Activated CD4-positive, alpha-beta memory T cell treated with anti-CD3 and anti-CD28 coated beads for 36 hours (primary cell): ENCODE measurements at regions not wholly inside any gene's neighbourhood (a gene's known extent, or its start where the extent isn't known, plus 50 kb on each side); places are given as distances from the start of the nearest gene placed in this dataset.
"Not testable (repeated sequence)": the region's sequence is repeated elsewhere in the genome, so short reads cannot be mapped to it uniquely, and the experiment has no call there.

Experiments
- CTCF ChIA-PET: fragments of 350-600 bp; sonication (Branson Sonifier 250); formaldehyde crosslinking; loops from one replicate; lab custom pipeline; 2021; ENCODE audit warnings: antibody characterized with exemption, inconsistent platforms; lab: Charles Lee
- POLR2A ChIA-PET: fragments of 350-600 bp; sonication (Branson Sonifier 250); formaldehyde crosslinking; loops from one replicate; lab custom pipeline; 2021; ENCODE audit warnings: antibody characterized with exemption; lab: Charles Lee
- DNase-seq: peaks from one replicate; pipeline ENCODE4 v3.0.0-alpha.2; 2020
- H3K27ac Mint-ChIP-seq: one replicate; pipeline ENCODE4 v1.8.0; 2021; ENCODE audit warnings: mixed read lengths
- H3K27me3 Mint-ChIP-seq: one replicate; pipeline ENCODE4 v1.8.0; 2021; ENCODE audit warnings: mixed read lengths
- H3K36me3 Mint-ChIP-seq: one replicate; pipeline ENCODE4 v1.8.0; 2021; ENCODE audit warnings: mixed read lengths
- H3K4me1 Mint-ChIP-seq: one replicate; pipeline ENCODE4 v1.8.0; 2021; ENCODE audit warnings: low read depth, mixed read lengths
- H3K4me3 Mint-ChIP-seq: one replicate; pipeline ENCODE4 v1.8.0; 2021; ENCODE audit warnings: mild to moderate bottlenecking, mixed read lengths
- H3K9me3 Mint-ChIP-seq: one replicate; pipeline ENCODE4 v1.8.0; 2021; ENCODE audit warnings: mixed read lengths
- intact Hi-C: fragments of 100-400 bp; cut with micrococcal nuclease; formaldehyde crosslinking; loops from one replicate; pipeline ENCODE4 v1.15.1; 2023

DNA sequence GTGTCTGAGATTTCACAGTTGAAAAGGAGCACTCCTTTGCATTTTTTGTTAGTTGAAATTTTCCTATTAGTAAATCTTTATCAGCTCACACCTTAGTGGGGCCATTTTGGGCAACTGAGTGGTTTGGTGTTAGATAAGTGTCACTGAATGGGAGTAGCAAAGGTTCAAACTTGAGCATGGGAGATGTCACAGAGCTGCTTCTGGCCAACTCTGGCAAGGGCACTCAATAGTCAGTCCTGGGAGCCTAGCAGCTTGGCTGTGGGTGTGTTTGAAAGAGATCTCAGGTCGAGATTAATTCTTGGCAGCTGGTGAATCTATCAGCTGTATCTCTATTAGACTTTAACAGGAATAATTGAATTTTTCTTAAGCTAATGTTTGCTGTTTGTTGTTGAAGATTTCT, 579.3 kb downstream of the EDEM1 start:
- H3K27ac Mint-ChIP-seq = no peak overlapping the region
- ChIA-PET POLR2A (no interaction called here), CTCF (interaction anchor here (0.9 kb wide), 1 partner anchor 340 kb away, joined by 4 read pairs; no protein-coding TSS in a partner anchor)
- intact Hi-C loops = no loop called here
- no peak overlapping the region for H3K4me3 Mint-ChIP-seq
- H3K4me1 Mint-ChIP-seq = no peaks in the 10 kb centered on the region
- no peak for DNase-seq
- H3K36me3 Mint-ChIP-seq = no peaks in the 10 kb centered on the region
- no peaks in the 10 kb centered on the region for H3K27me3 Mint-ChIP-seq
- H3K9me3 Mint-ChIP-seq = no peaks in the 10 kb centered on the region

DNA sequence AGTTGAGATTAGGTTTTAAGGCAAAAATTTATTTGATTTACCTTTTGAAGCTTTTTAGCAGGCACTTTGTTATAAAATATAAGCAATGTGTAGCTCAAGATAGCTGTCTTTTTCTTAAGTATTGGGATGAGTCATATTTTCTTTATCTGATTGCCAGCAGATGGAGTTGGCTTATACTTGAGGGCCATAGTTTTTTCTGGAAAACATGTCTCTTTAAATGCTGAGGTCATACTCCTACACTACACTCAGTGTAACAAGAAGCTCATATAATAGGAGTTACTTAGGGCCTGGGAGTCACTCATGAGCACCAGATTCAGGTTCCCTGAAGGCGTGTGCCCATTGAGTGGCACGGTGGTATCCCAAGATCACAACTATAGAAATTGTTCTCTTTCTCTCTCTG, 579.8 kb downstream of the EDEM1 start:
- DNase-seq = no peak
- Mint-ChIP-seq H3K27me3 (no peaks in the 10 kb centered on the region), H3K4me3 (no peak overlapping the region), H3K9me3 (no peaks in the 10 kb centered on the region), H3K36me3 (no peaks in the 10 kb centered on the region), H3K4me1 (no peaks in the 10 kb centered on the region), H3K27ac (no peak overlapping the region)
- ChIA-PET CTCF (interaction anchor here (0.9 kb wide), 1 partner anchor 340 kb away, joined by 4 read pairs; no protein-coding TSS in a partner anchor), POLR2A (no interaction called here)
- intact Hi-C loops = no loop called here

DNA sequence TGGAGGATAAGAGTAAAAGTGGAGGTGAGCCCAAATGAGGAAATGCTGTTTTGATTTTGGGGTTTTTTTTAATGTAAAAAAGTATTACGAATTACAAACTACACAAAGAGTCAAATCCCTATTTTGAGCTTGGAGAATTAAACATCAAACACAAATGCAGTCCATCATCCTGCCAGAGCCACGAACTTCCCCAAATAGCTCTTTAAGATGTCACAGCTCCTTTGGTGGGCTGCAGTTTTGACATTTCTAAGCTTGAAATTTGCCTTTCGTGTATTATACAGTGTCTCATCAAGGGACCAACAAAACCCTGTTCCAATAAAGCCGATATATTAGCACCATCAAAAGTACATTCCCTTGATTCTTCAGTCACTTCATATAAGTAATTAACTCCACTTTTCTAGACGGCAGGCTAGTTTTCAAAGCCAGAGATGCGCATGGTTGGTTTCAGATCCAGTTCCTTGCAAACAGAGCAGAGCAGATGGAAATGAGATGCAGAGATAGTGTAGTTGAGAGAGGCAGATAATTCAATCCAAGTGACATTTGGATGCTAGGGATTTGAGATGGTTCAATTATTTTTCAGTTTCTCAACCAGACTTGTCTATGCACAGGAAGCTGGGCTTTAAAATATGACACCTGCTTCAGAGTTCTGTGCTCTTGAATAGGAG, 580.9 kb downstream of the EDEM1 start:
- Mint-ChIP-seq H3K27ac (no peak overlapping the region), H3K9me3 (no peaks in the 10 kb centered on the region), H3K36me3 (no peaks in the 10 kb centered on the region), H3K4me3 (no peak overlapping the region), H3K4me1 (no peaks in the 10 kb centered on the region), H3K27me3 (no peaks in the 10 kb centered on the region)
- intact Hi-C loops = no loop called here
- no peak for DNase-seq
- ChIA-PET CTCF (no interaction called here), POLR2A (interaction anchor here (0.5 to 0.8 kb wide), 2 partner anchors 16 to 170 kb away, joined by 3 read pairs; no protein-coding TSS in a partner anchor)

DNA sequence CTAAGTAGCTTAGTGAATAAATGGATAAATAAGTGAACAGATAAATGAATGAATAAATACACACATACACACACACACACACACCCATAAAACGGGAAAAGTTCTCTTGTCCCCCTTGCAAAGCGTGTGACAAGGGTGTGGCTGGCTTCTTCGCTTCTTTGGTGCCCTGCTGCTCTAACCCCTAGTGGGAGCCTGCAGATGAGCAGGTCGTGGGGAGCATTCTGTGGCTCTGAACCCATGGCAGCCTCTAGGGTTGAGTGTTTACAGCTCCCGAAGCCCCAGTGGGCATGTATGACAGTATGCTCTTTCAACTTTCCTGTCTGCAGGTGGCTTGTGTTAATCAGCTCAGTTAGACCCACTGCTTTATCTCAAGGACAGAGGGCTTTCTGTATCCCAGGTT, 582.3 kb downstream of the EDEM1 start:
- Mint-ChIP-seq H3K27ac (no peak overlapping the region), H3K4me1 (no peaks in the 10 kb centered on the region), H3K4me3 (no peak overlapping the region), H3K27me3 (no peaks in the 10 kb centered on the region), H3K9me3 (no peaks in the 10 kb centered on the region), H3K36me3 (no peaks in the 10 kb centered on the region)
- intact Hi-C loops = no loop called here
- no peak for DNase-seq
- CTCF ChIA-PET = no interaction called here
- POLR2A ChIA-PET = no interaction called here

DNA sequence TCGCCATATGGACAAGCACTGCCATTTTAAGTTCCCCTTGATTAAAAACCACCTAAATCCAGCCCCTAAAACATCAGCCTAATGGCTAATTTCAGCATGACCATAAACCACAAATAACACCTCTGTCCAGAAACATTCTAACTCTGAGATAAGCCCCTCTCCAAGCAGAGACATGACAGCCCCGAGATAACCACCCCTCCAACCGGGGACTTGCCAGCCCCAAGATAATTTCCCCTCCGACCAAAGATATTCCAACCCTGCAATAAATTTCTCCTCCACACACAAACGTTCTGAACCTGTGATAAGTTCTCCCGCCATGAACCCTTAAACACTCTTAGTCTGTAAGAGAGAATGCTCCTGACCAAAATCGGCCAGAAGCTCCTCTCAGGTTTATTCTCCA, 586.8 kb downstream of the EDEM1 start:
- no peak overlapping the region for H3K4me3 Mint-ChIP-seq
- no peaks in the 10 kb centered on the region for H3K27me3 Mint-ChIP-seq
- CTCF ChIA-PET = no interaction called here

DNA sequence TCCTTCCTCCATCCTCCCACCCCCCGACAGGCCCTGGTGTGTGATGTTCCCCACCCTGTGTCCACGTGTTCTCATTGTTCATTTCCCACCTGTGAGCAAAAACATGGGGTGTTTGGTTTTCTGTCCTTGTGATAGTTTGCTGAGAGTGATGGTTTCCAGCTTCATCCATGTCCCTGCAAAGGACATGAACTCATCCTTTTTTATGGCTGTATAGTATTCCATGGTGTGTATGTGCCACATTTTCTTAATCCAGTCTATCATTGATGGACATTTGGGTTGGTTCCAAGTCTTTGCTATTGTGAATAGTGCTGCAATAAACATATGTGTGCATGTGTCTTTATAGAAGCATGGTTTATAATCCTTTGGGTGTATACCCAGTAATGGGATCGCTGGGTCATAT, 587.6 kb downstream of the EDEM1 start:
- H3K9me3 Mint-ChIP-seq, POLR2A ChIA-PET, H3K27me3 Mint-ChIP-seq, H3K4me1 Mint-ChIP-seq, DNase-seq, intact Hi-C loops, H3K4me3 Mint-ChIP-seq, H3K27ac Mint-ChIP-seq, CTCF ChIA-PET, H3K36me3 Mint-ChIP-seq: not testable (repeated sequence)

More for the DNA sequence above, 586.8 kb downstream of the EDEM1 start:
- Mint-ChIP-seq H3K27ac (no peak overlapping the region), H3K4me1 (no peaks in the 10 kb centered on the region), H3K9me3 (peaks cover 9% of the 10 kb centered on the region), H3K36me3 (no peaks in the 10 kb centered on the region)
- POLR2A ChIA-PET = no interaction called here
- intact Hi-C loops = no loop called here
- DNase-seq = no peak

DNA sequence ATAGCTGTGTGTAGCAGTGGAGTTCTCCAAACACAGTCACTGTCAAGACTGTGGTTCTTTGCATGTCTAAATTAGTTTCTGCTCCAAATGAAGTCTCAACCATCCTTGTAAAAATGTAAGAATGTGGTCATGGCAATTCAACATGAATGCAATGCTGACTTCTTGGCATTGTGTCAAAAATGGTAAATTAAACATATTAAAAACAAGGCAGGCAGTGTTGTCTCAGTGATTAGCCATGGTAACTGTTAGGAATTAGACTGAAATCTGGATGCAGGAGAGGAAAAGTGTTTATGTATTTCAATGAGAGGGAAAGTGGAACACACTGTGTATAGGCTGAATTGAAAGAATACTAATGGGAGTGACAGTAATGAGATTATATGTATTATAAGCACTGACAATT, 597.2 kb downstream of the EDEM1 start:
- Mint-ChIP-seq H3K27me3 (no peaks in the 10 kb centered on the region), H3K36me3 (no peaks in the 10 kb centered on the region), H3K4me3 (no peak overlapping the region), H3K27ac (no peak overlapping the region), H3K9me3 (peaks cover 4% of the 10 kb centered on the region), H3K4me1 (no peaks in the 10 kb centered on the region)
- ChIA-PET POLR2A (interaction anchor here (0.5 kb wide), 1 partner anchor 16 kb away, joined by 3 read pairs; no protein-coding TSS in a partner anchor), CTCF (no interaction called here)
- intact Hi-C loops = no loop called here
- DNase-seq = no peak

DNA sequence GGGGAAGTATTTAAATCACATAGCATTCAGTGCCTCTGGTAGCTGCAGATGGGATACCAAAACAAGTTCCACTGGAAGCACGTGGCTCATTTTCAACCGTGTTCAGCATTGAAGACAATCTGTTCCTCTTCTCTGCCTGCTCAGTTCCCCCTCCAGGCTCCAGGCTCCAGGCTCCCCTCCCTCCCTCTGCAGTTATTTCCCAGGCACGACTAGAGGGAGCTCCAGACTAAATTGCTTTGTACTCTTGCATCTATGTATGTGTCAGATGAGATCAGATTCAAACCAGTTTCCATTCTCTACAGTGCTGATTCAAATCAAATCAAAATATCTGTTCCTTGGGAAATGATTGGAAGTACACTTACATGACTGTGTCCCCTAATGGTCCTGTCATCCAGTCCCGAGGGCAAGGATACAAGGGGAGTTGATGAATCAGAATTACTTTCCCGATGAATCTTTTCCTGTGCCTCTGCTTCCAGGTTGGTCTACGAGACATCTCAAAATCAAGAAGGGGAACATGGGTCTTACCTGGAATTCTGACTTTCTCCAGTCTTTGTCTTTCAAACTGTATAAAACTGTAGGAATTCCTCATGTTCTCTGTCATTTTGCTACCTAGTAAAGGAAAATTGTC, 600.5 kb downstream of the EDEM1 start:
- H3K27me3 Mint-ChIP-seq = no peaks in the 10 kb centered on the region
- POLR2A ChIA-PET = no interaction called here
- DNase-seq = no peak
- CTCF ChIA-PET = no interaction called here
- peaks cover 4% of the 10 kb centered on the region for H3K9me3 Mint-ChIP-seq
- H3K36me3 Mint-ChIP-seq = no peaks in the 10 kb centered on the region
- H3K27ac Mint-ChIP-seq = no peak overlapping the region
- intact Hi-C loops = no loop called here
- no peak overlapping the region for H3K4me3 Mint-ChIP-seq
- H3K4me1 Mint-ChIP-seq = no peaks in the 10 kb centered on the region

DNA sequence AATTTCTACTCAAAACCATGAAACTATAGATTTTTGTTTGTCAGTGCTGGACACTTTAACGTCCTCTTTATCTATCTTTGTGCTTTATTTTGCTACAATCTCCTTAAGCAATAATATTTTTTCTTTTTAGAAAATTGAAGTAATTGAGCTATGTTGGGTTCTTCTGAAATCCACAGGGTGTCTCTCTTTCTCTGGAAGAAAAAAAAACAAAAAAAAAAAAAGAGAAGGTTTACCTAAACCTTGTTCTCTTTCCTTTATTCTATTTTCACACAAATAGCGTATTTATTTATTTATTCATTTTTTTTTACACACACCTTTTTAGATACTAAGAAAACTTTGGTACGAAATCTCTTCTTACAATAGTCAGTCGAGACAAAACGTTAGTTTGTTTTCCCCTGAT, 601.0 kb downstream of the EDEM1 start:
- intact Hi-C loops = no loop called here
- POLR2A ChIA-PET = no interaction called here
- Mint-ChIP-seq H3K27ac (no peak overlapping the region), H3K36me3 (no peaks in the 10 kb centered on the region), H3K4me1 (no peaks in the 10 kb centered on the region), H3K4me3 (no peak overlapping the region), H3K27me3 (no peaks in the 10 kb centered on the region), H3K9me3 (peaks cover 2% of the 10 kb centered on the region)
- no peak for DNase-seq
- CTCF ChIA-PET = no interaction called here

DNA sequence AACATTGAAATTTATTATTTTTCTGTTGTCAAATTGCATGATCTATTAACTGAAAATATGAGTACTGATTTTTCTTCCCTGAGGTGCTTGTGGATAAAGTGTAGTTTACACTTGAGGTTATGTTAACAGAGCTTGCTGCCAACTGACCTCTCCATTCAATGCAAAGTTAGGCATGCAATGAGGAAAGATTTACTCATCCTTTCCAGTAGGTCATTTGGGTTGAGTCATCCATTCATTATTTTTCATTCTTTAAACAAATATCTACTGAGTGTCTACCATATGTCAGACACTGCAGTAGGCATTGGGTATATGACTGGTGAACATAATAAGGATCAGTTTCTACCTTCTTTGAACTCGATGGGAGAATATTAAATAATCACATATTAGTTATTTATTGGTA, 604.1 kb downstream of the EDEM1 start:
- H3K27me3 Mint-ChIP-seq = no peaks in the 10 kb centered on the region
- H3K4me3 Mint-ChIP-seq = no peak overlapping the region
- H3K4me1 Mint-ChIP-seq = no peaks in the 10 kb centered on the region
- no peak overlapping the region for H3K27ac Mint-ChIP-seq
- DNase-seq = no peak
- intact Hi-C loops = no loop called here
- POLR2A ChIA-PET = no interaction called here
- CTCF ChIA-PET = no interaction called here
- H3K9me3 Mint-ChIP-seq = no peaks in the 10 kb centered on the region
- no peaks in the 10 kb centered on the region for H3K36me3 Mint-ChIP-seq

DNA sequence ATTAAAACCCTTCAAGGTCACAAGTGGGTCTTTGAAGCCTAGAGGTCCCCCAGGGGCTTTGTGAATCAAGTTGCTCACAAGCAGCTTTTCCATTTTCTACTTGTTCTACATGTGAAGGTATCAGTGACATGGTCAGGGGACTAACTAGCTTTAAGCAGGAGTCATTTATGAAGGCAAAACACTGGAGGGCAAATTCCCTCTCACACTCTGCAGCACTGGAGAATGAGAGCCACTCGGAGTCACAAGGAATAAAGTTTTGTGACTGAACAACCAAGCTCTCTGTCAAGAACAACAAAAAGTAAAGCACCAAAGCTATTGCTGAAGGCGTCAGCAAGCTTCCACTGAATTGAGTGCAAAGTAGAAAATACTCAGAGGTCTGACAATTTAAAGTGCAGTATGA, 609.0 kb downstream of the EDEM1 start:
- Mint-ChIP-seq H3K36me3 (no peaks in the 10 kb centered on the region), H3K9me3 (no peaks in the 10 kb centered on the region)
- CTCF ChIA-PET = no interaction called here

DNA sequence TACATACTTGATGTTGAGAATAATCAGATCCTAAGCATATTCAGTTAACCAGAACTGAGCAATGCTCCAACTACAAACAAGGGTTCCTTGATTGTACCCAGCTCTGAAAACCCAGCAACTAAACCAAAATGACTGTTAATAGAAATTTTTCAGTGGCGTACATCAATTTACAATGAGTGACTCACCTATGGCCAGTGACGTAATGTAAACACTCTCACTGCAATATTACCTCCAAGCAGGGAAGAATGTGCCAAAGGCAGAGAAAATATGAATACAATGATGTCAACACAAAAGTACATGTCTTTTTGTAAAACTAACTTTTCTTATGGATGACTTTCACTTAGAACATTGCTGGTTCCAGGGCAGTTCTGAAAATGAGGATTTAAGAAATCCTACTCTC, 611.3 kb downstream of the EDEM1 start:
- peaks cover 2% of the 10 kb centered on the region for H3K9me3 Mint-ChIP-seq
- intact Hi-C loops = no loop called here
- H3K36me3 Mint-ChIP-seq = no peaks in the 10 kb centered on the region
- ChIA-PET POLR2A (no interaction called here), CTCF (no interaction called here)
- no peak overlapping the region for H3K27ac Mint-ChIP-seq
- H3K4me1 Mint-ChIP-seq = no peaks in the 10 kb centered on the region
- H3K27me3 Mint-ChIP-seq = no peaks in the 10 kb centered on the region
- DNase-seq = no peak
- H3K4me3 Mint-ChIP-seq = no peak overlapping the region

More for the DNA sequence above, 609.0 kb downstream of the EDEM1 start:
- Mint-ChIP-seq H3K27ac (no peak overlapping the region), H3K27me3 (no peaks in the 10 kb centered on the region), H3K4me3 (no peak overlapping the region), H3K4me1 (no peaks in the 10 kb centered on the region)
- intact Hi-C loops = no loop called here
- POLR2A ChIA-PET = no interaction called here
- DNase-seq = no peak

DNA sequence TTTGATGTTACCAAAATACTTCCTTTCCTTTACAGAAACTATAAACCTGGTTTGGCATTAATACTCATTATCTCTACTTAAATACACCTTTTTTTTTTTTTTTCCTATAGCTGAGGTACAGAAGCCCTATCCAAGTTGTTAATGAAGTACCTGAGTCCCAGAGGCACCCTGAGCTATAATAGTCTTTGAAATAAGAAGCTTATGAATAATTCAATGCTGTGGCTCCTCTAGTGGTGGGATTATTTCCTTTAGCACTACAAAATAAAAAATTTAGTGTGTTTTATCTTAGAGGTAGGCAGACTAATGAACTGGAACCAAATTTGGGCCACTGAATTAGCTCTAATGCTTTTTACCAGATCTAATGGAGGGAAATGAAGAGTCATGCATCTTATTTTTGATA, 611.9 kb downstream of the EDEM1 start:
- CTCF ChIA-PET = interaction anchor here (0.7 kb wide), 1 partner anchor 563 kb away, joined by 4 read pairs; no protein-coding TSS in a partner anchor
- intact Hi-C loops = no loop called here
- H3K27me3 Mint-ChIP-seq = no peaks in the 10 kb centered on the region
- H3K27ac Mint-ChIP-seq = no peak overlapping the region
- no peak for DNase-seq
- H3K9me3 Mint-ChIP-seq = peaks cover 2% of the 10 kb centered on the region
- no peaks in the 10 kb centered on the region for H3K36me3 Mint-ChIP-seq
- H3K4me3 Mint-ChIP-seq = no peak overlapping the region
- POLR2A ChIA-PET = no interaction called here
- no peaks in the 10 kb centered on the region for H3K4me1 Mint-ChIP-seq
